GM19395 (cell line): ENCODE measurements at regions not wholly inside any gene's neighbourhood (a gene's known extent, or its start where the extent isn't known, plus 50 kb on each side); places are given as distances from the start of the nearest gene placed in this dataset.
"Not testable (repeated sequence)": the region's sequence is repeated elsewhere in the genome, so short reads cannot be mapped to it uniquely, and the experiment has no call there.

Experiments
- ATAC-seq: cut with Tn5 transposase; IDR thresholded peaks from one replicate; pipeline ENCODE4 v1.9.1; 2021; ENCODE audit warnings: mild to moderate bottlenecking, moderate library complexity; ENCODE audit not compliant: unreplicated experiment

GRCh38 chr12:105860561-105861207 is 278.1 kb downstream of the NUAK1 start:
- no peak for ATAC-seq

DNA sequence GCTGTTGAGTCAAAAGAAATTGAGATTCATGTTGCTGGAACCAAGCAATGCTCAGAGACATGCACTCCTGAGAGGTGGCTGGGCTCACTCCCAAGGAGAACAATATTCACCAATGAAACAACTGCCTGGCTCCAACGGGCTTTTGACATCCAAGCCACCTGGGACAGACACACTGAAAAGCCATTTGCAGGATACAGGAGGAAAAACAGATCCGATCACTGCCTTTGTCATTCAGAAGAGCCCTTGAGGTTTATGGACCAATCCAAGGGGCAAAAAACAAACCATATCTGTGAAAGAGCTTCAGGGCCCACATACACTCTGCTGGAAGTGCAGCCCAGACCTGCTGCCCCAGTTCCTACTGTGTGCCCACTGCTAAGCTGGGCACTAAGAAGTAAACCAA is 277.5 kb downstream of the NUAK1 start:
- ATAC-seq, result no peak

GRCh38 chr12:105862163-105862821 is 276.5 kb downstream of the NUAK1 start:
- no peak for ATAC-seq

DNA sequence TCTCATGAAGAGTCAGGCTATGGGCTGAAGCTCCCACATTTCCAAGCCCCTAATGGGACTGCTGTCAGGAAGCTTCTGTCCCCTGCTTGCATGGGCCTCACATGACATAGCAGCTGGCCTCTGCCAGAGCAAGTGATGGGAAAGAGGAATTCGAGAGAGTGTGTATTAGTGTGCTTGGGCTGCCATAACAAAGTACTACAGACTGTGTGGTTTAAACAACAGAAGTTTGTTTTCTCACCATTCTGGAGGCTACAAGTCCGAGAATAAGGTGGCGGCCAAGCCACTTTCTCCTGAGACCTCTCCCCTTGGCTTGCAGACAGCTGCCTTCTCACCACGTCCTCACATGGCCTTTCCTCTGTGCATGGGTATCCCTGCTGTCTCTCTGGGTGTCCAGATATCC is 274.4 kb downstream of the NUAK1 start:
- no peak for ATAC-seq

DNA sequence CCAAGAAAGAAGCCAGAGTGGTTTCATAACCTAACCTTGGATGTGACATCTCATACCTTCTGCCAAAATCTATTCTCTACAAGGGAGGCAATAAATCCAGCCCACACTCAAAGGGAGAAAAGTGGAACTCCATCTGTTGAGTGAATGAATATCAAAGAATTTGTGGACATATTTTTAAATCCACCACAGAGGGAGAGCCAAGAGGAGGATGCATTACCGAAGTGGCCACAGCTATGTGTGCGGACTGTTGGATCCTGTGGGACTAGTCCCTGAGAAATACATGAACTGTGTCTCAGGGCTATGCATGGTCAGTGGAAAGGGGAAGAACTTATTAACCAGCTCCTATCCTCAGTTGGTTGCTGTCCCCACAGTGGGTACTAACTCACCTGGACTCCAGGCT is 273.9 kb downstream of the NUAK1 start:
- ATAC-seq, result no peak

DNA sequence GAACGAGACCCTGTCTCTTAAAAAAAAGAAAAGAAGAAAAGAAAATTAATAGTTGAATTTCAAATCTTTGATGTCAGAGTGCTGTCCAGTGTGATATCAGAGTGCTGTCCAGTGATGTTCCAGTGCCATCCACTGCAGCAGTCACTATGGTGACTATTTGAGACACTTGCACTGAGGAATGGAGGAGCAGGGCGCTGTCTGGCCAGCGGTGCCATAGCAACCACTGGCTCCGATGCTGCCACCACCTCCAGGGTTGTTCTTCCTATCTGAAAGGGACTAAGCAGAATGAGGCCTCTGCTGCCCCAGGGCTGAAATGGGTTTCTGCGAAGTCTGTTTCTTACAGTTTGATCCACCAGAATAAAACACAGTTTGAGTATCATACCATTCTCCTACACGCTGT is 272.9 kb downstream of the NUAK1 start:
- ATAC-seq, result no peak

DNA sequence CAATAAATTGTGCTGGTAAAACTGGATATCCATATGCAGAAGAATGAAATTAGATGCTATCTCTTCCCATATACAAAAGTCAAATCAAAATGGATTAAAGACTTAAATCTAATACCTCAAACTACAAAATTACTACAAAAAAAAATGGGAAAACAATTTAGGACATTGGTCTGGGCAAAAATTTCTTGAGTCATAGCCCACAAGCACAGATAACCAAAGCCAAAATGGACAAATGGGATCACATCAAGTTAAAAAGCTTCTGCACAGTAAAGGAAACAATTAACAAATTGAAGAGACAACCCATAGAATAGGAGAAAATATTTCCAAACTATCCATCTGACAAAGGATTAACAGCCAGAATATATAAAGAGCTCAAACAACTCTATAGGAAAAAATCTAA is 264.6 kb downstream of the NUAK1 start:
- no peak for ATAC-seq

GRCh38 chr12:105876396-105876927 is 262.3 kb downstream of the NUAK1 start:
- ATAC-seq, result no peak

DNA sequence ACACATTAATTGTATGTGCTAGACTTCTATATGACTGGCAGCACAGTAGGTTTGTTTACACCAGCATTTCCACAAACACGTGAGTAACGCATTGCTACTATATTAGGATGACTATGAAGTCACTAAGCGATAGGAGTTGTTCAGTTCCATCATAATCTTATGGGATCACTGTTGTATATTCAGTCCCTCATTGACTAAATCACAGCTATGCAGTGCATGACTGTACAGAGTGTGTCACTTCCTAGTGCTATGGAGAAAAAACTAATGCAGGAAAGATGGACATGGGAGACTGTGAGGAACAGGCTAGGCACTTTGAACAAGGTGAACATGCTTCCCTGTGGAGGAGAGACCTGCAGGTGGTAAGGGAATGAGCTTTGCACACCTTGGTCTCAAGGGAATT is 259.8 kb downstream of the NUAK1 start:
- no peak for ATAC-seq

GRCh38 chr12:105880824-105881388 is 257.8 kb downstream of the NUAK1 start:
- ATAC-seq, result no peak

DNA sequence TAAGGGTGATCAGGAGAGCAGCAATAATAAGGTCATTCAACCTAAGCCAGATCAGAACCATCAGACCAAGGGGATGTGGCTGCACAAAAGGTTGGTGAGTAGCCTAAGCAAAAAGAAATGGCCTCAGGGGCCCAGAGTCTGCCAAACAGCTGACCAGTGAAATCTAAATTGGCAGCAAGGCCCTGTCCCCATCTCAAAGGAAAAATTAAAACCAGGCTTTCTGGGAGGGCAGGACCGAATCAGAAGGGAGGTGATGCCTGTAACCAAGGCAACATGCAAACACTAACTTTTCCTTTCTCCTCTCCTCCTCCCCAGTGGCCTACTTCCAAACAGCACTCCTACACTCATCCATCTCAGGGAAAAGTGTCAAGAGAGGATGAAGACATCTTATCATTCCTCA is 256.4 kb downstream of the NUAK1 start:
- ATAC-seq, result no peak

GRCh38 chr12:105887131-105887530 is 251.6 kb downstream of the NUAK1 start:
- no peak for ATAC-seq

GRCh38 chr12:105888696-105889095 is 250.1 kb downstream of the NUAK1 start:
- no peak for ATAC-seq

DNA sequence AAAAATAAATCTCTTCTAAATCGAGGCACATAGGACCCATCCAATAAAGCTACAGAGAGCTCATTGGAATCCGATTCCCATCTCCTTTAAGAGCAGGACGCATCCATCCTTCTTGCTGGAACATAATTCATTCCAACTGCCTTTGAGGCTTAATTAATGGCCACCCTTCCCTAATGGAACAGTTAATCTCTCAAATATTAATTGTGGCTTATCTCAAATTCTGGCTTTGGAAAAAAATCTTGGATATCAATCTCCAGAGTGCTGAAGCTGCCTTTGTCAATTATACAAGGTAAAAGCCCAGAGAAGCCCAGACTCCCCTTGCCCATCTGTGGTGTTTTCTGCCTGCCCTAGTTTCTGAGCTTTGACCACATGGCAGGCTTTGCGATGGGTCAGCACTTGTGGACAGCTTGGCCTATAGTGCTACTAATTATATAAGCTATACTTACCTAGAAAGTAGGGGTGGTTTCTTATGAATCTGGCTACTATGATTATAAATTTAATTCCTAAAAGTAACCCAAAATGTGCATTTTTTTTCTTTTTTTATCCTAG is 246.3 kb downstream of the NUAK1 start:
- no peak for ATAC-seq

DNA sequence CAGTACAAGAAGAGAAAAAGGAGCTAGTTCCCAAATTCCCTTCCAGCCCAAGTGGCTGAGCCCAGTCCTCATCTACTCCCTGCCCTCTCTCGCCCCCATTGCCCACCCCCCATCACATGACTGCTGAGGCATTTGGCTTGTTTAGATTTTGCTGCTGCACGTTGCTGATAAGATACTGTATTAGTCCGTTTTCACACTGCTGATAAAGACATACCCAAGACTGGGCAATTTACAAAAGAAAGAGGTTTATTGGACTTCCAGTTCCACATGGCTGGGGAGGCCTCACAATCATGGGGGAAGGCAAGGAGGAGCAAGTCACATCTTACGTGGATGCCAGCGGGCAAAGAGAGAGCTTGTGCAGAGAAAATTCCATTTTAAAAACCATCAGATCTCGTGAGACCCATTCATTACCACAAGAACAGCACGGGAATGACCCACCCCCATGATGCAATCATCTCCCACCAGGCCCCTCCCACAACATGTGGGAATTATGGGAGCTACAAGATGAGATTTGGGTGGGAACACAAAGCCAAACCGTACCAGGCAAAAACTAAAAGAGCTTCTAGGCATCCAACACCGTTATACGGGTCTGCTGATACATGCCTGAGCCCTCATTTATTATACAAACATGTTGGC is 243.4 kb downstream of the NUAK1 start:
- ATAC-seq, result not testable (repeated sequence)

DNA sequence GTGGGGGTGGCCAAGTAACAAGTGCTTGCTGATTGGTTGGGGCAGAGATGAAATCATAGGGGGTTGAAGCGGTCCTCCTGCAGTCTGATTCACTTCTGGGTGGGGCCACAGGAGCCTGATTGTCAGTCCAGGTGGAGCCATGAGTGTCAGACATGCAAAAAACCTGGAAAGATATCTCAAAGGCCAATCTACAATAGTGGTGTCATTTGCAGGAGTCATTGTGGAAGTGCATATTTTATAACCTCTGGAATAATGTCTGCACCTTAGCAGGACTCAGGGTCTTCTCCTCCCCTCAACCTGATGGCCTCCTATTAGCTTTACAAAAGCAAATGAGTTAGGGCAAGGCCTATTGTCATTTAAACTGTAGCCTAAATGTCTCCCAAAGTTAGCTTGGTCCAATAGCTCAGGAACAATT is 241.4 kb downstream of the NUAK1 start:
- no peak for ATAC-seq

- ATAC-seq, result not testable (repeated sequence)
Measured at GRCh38 chr12:105898271-105898670, 240.5 kb downstream of the NUAK1 start.

- ATAC-seq, result no peak
Measured at GRCh38 chr12:105899589-105899988, 239.2 kb downstream of the NUAK1 start.

GRCh38 chr12:105906561-105906960 is 232.2 kb downstream of the NUAK1 start:
- ATAC-seq, result no peak

GRCh38 chr12:105907982-105908381 is 230.8 kb downstream of the NUAK1 start:
- no peak for ATAC-seq

GRCh38 chr12:105910030-105910429 is 228.7 kb downstream of the NUAK1 start:
- ATAC-seq, result no peak
